ENCODE measurements at regions not wholly inside any gene's neighbourhood (a gene's known extent, or its start where the extent isn't known, plus 50 kb on each side); places are given as distances from the start of the nearest gene placed in this dataset.

GRCh38 chr12:98280621-98281020, 234.8 kb upstream of the TMPO start:
- no peak overlapping the region for H3K4me3 ChIP-seq
- DNase-seq (ENCODE audit: low spot score): no peak
- no peak for TF ChIP-seq POLR2A (IDR thresholded peaks at IDR 0.05)
- TF ChIP-seq, protein P1, sequence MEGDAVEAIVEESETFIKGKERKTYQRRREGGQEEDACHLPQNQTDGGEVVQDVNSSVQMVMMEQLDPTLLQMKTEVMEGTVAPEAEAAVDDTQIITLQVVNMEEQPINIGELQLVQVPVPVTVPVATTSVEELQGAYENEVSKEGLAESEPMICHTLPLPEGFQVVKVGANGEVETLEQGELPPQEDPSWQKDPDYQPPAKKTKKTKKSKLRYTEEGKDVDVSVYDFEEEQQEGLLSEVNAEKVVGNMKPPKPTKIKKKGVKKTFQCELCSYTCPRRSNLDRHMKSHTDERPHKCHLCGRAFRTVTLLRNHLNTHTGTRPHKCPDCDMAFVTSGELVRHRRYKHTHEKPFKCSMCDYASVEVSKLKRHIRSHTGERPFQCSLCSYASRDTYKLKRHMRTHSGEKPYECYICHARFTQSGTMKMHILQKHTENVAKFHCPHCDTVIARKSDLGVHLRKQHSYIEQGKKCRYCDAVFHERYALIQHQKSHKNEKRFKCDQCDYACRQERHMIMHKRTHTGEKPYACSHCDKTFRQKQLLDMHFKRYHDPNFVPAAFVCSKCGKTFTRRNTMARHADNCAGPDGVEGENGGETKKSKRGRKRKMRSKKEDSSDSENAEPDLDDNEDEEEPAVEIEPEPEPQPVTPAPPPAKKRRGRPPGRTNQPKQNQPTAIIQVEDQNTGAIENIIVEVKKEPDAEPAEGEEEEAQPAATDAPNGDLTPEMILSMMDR (IDR thresholded peaks at IDR 0.05): no peak
- no peak for TF ChIP-seq POLR2AphosphoS5 (IDR thresholded peaks at IDR 0.05)
- no peaks in the 10 kb centered on the region for H3K9me3 ChIP-seq
- no peaks in the 10 kb centered on the region for H3K4me1 ChIP-seq (replicated peaks)
- intact Hi-C loops (cut with DNase I): no loop called here
- H3K36me3 ChIP-seq: no peaks in the 10 kb centered on the region
- H3K27me3 ChIP-seq (replicated peaks; ENCODE audit: insufficient read depth): no peaks in the 10 kb centered on the region
- no peak overlapping the region for H3K27ac ChIP-seq
- WGBS: 81% methylated on average over 7 of the region's 7 CpGs

DNA sequence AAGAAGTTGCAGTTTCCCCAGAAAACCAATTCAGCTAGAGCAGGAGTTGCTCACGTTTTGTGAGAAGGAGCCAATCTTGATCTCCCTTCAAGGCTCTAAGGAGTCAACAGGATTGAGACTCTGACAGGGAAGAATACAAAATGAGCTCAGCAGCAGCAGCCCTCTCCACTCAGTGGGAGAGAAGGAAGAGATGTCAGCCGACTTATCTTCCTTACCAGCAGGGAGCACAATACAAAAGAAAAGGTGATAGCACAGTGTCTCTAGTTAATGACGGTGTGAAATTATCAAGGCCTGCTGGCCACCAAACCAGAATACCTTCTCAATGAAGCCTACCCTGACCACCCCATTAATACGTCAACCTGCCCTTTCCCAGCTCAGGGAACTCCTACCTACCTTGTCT, 223.6 kb upstream of the TMPO start:
- no peak for DNase-seq (ENCODE audit: low spot score)
- H3K36me3 ChIP-seq: no peaks in the 10 kb centered on the region
- TF ChIP-seq, protein P1 (IDR thresholded peaks at IDR 0.05): no peak
- TF ChIP-seq POLR2A (IDR thresholded peaks at IDR 0.05) (no peak), POLR2AphosphoS5 (IDR thresholded peaks at IDR 0.05) (no peak)
- H3K4me3 ChIP-seq: no peak overlapping the region
- no peaks in the 10 kb centered on the region for H3K9me3 ChIP-seq
- H3K27ac ChIP-seq: no peak overlapping the region
- no peaks in the 10 kb centered on the region for H3K4me1 ChIP-seq (replicated peaks)
- WGBS: 31% methylated on average over 4 of the region's 4 CpGs
- intact Hi-C loops (cut with DNase I): no loop called here
- H3K27me3 ChIP-seq (replicated peaks; ENCODE audit: insufficient read depth): no peaks in the 10 kb centered on the region

DNA sequence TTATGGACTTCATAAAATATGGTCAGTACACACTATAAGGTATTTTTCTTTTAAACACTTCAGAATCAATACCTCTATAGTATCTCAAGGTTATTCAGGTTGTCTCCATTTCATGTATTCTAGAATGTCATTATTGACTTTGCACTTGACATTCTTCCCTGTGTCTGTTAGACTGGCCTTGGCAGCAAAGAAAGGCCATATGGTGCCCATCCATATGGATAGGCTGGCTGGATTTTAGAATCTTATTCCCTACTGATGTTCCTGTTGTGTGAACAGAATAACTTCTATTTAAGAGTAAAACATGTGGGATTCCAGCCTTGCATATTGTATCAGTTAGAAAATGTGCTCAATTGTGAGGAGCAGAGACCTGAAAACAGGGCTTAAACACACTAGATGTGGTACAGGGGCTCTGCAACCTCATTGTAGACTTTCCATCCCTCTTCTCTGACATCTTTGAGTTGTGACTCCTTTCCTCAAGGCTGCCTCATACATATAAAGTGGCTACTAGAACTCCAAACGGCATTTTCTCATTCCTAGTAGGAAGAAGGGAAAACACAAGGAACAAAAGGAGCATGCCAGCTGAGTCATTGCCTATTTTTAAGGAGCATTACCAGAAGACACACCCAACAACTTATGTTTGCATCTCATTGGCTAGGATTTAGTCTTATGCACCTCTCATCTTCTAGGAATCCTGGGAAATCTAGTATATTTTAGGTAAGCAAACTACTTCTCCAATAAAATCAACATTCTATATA, 221.2 kb upstream of the TMPO start:
- TF ChIP-seq POLR2A (IDR thresholded peaks at IDR 0.05) (no peak), POLR2AphosphoS5 (IDR thresholded peaks at IDR 0.05) (no peak)
- TF ChIP-seq, protein P1 (IDR thresholded peaks at IDR 0.05): no peak
- no peaks in the 10 kb centered on the region for H3K36me3 ChIP-seq
- no peak overlapping the region for H3K4me3 ChIP-seq
- no peaks in the 10 kb centered on the region for H3K9me3 ChIP-seq
- WGBS: 56% methylated on average over 1 of the region's 1 CpG
- H3K4me1 ChIP-seq (replicated peaks): no peaks in the 10 kb centered on the region
- H3K27me3 ChIP-seq (replicated peaks; ENCODE audit: insufficient read depth): no peaks in the 10 kb centered on the region
- intact Hi-C loops (cut with DNase I): no loop called here
- no peak overlapping the region for H3K27ac ChIP-seq
- DNase-seq (ENCODE audit: low spot score): no peak

DNA sequence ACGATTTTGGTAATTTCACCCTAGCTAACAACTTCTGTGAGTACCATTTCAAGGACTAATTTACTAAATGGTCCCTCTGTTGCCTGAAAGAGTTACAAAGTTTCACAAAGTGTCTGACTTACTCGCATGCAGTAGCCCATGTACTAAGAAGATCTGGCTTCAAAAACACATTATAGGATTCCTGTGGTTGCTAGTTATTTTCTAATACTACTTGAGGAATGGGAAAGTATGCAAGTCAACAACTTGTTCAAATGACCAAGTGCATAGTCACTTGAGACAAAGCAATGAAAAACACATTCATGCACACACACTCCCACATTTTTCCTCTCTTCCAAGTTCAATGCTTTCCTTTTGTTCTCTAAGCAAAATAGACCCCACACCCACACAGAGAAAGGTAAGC, 219.7 kb upstream of the TMPO start:
- no peak for DNase-seq (ENCODE audit: low spot score)
- Histone ChIP-seq H3K4me1 (replicated peaks) (no peaks in the 10 kb centered on the region), H3K27ac (no peak overlapping the region), H3K9me3 (no peaks in the 10 kb centered on the region), H3K4me3 (no peak overlapping the region), H3K27me3 (replicated peaks; ENCODE audit: insufficient read depth) (no peaks in the 10 kb centered on the region), H3K36me3 (no peaks in the 10 kb centered on the region)
- intact Hi-C loops (cut with DNase I): no loop called here
- 84% methylated on average over 2 of the region's 2 CpGs for WGBS
- no peak for TF ChIP-seq POLR2AphosphoS5 (IDR thresholded peaks at IDR 0.05)
- TF ChIP-seq, protein P1 (IDR thresholded peaks at IDR 0.05): no peak
- no peak for TF ChIP-seq POLR2A (IDR thresholded peaks at IDR 0.05)

- Histone ChIP-seq H3K4me1 (replicated peaks) (no peaks in the 10 kb centered on the region), H3K27ac (no peak overlapping the region), H3K4me3 (no peak overlapping the region), H3K27me3 (replicated peaks; ENCODE audit: insufficient read depth) (no peaks in the 10 kb centered on the region), H3K36me3 (no peaks in the 10 kb centered on the region), H3K9me3 (no peaks in the 10 kb centered on the region)
- WGBS: 32% methylated on average over 6 of the region's 6 CpGs
- TF ChIP-seq POLR2AphosphoS5 (IDR thresholded peaks at IDR 0.05) (no peak), POLR2A (IDR thresholded peaks at IDR 0.05) (no peak)
- TF ChIP-seq, protein P1 (IDR thresholded peaks at IDR 0.05): no peak
- intact Hi-C loops (cut with DNase I): no loop called here
- no peak for DNase-seq (ENCODE audit: low spot score)
Observed at GRCh38 chr12:98296462-98297079, 218.8 kb upstream of the TMPO start.
